ENCODE measurements at regions not wholly inside any gene's neighbourhood (a gene's known extent, or its start where the extent isn't known, plus 50 kb on each side); places are given as distances from the start of the nearest gene placed in this dataset.

DNA sequence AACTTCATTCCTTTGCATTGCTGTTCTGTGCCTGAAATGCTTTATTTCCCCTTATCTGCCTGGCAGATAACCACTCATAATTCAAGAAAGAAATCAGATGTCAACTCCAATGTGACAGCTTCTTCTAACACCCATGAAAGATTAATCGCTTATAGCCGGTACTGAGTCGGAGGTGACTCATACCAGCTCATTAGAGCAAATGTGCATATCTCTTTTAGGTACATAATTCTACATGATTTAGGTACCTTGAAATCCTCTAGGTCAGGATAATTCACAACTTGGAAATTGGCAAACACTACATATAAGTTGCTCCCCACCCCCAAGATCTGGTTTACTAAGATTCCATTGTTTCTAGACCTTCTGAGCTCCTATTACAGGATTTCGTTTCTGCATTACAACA lies 554.4 kb upstream of the SORCS1 start:
- Histone ChIP-seq H4K5ac (ENCODE audit: insufficient read length, low read depth, low read length) (no peak overlapping the region), H3K27ac (ENCODE audit: low read depth, low read length) (no peak overlapping the region), H2AK5ac (ENCODE audit: low read depth, low read length) (no peak overlapping the region), H3K18ac (ENCODE audit: extremely low read depth, low read length) (no peak overlapping the region), H3K36me3 (ENCODE audit: control insufficient read depth in 2 of 4, insufficient read depth in 4 of 4, low read length in 3 of 4) (no peaks in the 10 kb centered on the region), H2AFZ (ENCODE audit: low read length) (no peak overlapping the region), H2BK120ac (replicated peaks; ENCODE audit: low read depth, low read length) (no peak overlapping the region), H3K9ac (replicated peaks in 1 of 4; ENCODE audit: extremely low read depth in 1 of 4, low read depth in 3 of 4, low read length in 3 of 4) (no peak overlapping the region), H3K23ac (ENCODE audit: insufficient read length) (no peak overlapping the region), H4K91ac (replicated peaks; ENCODE audit: insufficient read length, low read length) (no peak overlapping the region), H3K23me2 (ENCODE audit: low read depth, low read length) (no peaks in the 10 kb centered on the region), H3K4me1 (replicated peaks in 1 of 4; ENCODE audit: control insufficient read depth in 3 of 4, insufficient read depth in 4 of 4, low read length in 3 of 4) (peaks cover 0 to 2% (median 0%) of the 10 kb centered on the region in 4 experiments; a peak in 1 of 7 replicates), H3K56ac (replicated peaks; ENCODE audit: insufficient read length, low read depth, low read length) (no peak overlapping the region), H3K27me3 (replicated peaks in 1 of 4; ENCODE audit: control insufficient read depth in 3 of 4, extremely low read depth in 1 of 4, insufficient read depth in 3 of 4, low read length in 3 of 4) (peaks cover 0 to 1% (median 0%) of the 10 kb centered on the region in 4 experiments; a peak in 1 of 7 replicates), H2BK12ac (ENCODE audit: low read depth, low read length) (no peak overlapping the region), H3K79me2 (ENCODE audit: control insufficient read depth in 1 of 2, insufficient read depth in 2 of 2, low read length in 2 of 2) (no peaks in the 10 kb centered on the region), H3K4me3 (ENCODE audit: extremely low read depth in 1 of 4, insufficient read depth in 2 of 4, low read depth in 3 of 4, low read length in 4 of 4) (no peak overlapping the region), H2BK5ac (ENCODE audit: low read depth, low read length) (no peak overlapping the region), H3K9me3 (ENCODE audit: insufficient read depth in 2 of 2, low read depth in 1 of 2, low read length in 1 of 2) (no peaks in the 10 kb centered on the region), H3K79me1 (ENCODE audit: low read depth, low read length) (no peaks in the 10 kb centered on the region), H3K4ac (replicated peaks; ENCODE audit: insufficient read length, low read depth, low read length) (peak overlapping the region; percentile 72), H2BK15ac (ENCODE audit: low read length) (no peak overlapping the region), H2BK20ac (ENCODE audit: low read length) (no peak overlapping the region), H4K20me1 (replicated peaks in 1 of 2; ENCODE audit: control insufficient read depth in 1 of 2, insufficient read depth in 2 of 2, low read length in 2 of 2) (no peaks in the 10 kb centered on the region), H3K14ac (ENCODE audit: insufficient read length) (no peak overlapping the region), H3K4me2 (ENCODE audit: insufficient read depth in 1 of 2, low read depth in 2 of 2, low read length in 2 of 2) (no peak overlapping the region), H4K8ac (ENCODE audit: extremely low read depth, insufficient read depth, low read length) (no peak overlapping the region)
- CTCF ChIA-PET (ENCODE audit: partially characterized antibody), result no interaction called here
- FAIRE-seq (no peak), DNase-seq (ENCODE audit: low read depth in 1 of 2, low spot score in 2 of 2) (no peak)
- POLR2A ChIA-PET (ENCODE audit: partially characterized antibody), result no interaction called here
- 86% methylated on average over 4 of the region's 4 CpGs; no CpG with 5 or more reads in 1 of the 2 experiments for WGBS, 2 experiments (ENCODE audit: extremely low coverage in 1 of 2, insufficient coverage in 1 of 2, insufficient read length in 1 of 2, insufficient replicate concordance in 2 of 2, low coverage in 1 of 2, low lambda C conversion rate in 2 of 2, missing lambda C conversion rate in 1 of 2)
- TF ChIP-seq SUZ12 (IDR thresholded peaks at IDR 0.05; ENCODE audit: low read length), result no peak
- no peak for TF ChIP-seq RNF2 (IDR thresholded peaks at IDR 0.05; ENCODE audit: borderline replicate concordance, low read depth, low read length, missing control alignments, poor library complexity, severe bottlenecking)
- TF ChIP-seq TCF12 (IDR thresholded peaks at IDR 0.05; ENCODE audit: low read depth, low read length), result no peak
- TF ChIP-seq, protein P1, sequence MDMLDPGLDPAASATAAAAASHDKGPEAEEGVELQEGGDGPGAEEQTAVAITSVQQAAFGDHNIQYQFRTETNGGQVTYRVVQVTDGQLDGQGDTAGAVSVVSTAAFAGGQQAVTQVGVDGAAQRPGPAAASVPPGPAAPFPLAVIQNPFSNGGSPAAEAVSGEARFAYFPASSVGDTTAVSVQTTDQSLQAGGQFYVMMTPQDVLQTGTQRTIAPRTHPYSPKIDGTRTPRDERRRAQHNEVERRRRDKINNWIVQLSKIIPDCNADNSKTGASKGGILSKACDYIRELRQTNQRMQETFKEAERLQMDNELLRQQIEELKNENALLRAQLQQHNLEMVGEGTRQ (IDR thresholded peaks at IDR 0.05; ENCODE audit: low read length), result no peak
- TF ChIP-seq BCL11A (IDR thresholded peaks at IDR 0.05; ENCODE audit: low read depth in 2 of 2, low read length in 2 of 2), result no peak
- TF ChIP-seq CBX5 (IDR thresholded peaks at IDR 0.05; ENCODE audit: low read depth, low read length), result no peak
- no peak for TF ChIP-seq MAFK (IDR thresholded peaks at IDR 0.05; ENCODE audit: low read depth, low read length)
- no peak for TF ChIP-seq POLR2AphosphoS5 (IDR thresholded peaks at IDR 0.05; ENCODE audit: low read depth, low read length)
- TF ChIP-seq CHD2 (IDR thresholded peaks at IDR 0.05; ENCODE audit: low read length), result no peak
